GM08714 (cell line): ENCODE measurements at regions not wholly inside any gene's neighbourhood (a gene's known extent, or its start where the extent isn't known, plus 50 kb on each side); places are given as distances from the start of the nearest gene placed in this dataset.
"Not testable (repeated sequence)": the region's sequence is repeated elsewhere in the genome, so short reads cannot be mapped to it uniquely, and the experiment has no call there.

Experiments
- H3K4me3 ChIP-seq: fragments of 200-500 bp; sonication (Bioruptor generic); 2 replicates; pipeline ENCODE4 v1.5.1; 2014; ENCODE audit warnings: mild to moderate bottlenecking, low read length, inconsistent platforms
- ZNF274 ChIP-seq: IDR thresholded peaks from 2 replicates; pipeline ENCODE4 v1.6.1; 2012; ENCODE audit warnings: mild to moderate bottlenecking, low read depth, low read length

GRCh38 chr6:120938876-120939472 lies 395.3 kb downstream of the TBC1D32 start:
- TF ChIP-seq ZNF274: no peak
- no peak overlapping the region for H3K4me3 ChIP-seq

DNA sequence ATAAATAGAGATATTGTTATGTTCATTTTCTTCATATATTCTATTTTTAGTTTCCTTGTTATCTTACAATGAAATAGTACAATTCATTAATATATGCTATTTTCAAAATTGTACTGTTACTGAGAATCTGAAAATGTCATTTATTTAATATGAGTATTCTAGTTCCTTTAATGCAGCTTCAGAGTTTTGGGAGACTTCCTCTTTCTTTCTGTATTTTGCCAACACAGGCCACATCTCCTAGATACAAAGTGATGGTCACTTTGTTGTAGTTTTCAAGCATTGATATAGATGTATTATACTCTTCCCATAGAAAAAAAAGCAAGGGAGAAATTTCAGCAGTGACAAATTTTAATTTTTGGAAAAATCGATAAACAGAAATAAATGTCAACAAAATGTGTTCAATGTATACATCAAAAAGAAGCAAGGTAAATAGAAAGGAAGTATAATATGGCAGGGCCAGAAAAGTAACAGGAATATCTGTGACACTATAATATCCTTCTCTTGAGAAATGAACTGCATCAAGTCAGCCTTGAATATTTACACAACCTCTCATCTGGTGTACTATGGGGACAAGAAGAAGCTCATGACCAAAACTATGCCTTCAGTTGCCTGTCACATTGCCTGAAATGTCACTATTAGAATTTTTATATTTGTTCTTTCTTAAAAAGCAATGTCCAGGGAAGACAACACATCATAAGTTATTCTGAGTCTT lies 396.0 kb downstream of the TBC1D32 start:
- no peak overlapping the region for H3K4me3 ChIP-seq
- TF ChIP-seq ZNF274: no peak

- no peak overlapping the region for H3K4me3 ChIP-seq
- no peak for TF ChIP-seq ZNF274
Observed at GRCh38 chr6:120935908-120936307, 398.4 kb downstream of the TBC1D32 start.

GRCh38 chr6:120935016-120935415 lies 399.3 kb downstream of the TBC1D32 start:
- no peak overlapping the region for H3K4me3 ChIP-seq
- TF ChIP-seq ZNF274: no peak

- not testable (repeated sequence) for H3K4me3 ChIP-seq
Observed at GRCh38 chr6:120931520-120932180, 402.6 kb downstream of the TBC1D32 start.

- H3K4me3 ChIP-seq: not testable (repeated sequence)
Observed at GRCh38 chr6:120930500-120930899, 403.8 kb downstream of the TBC1D32 start.

DNA sequence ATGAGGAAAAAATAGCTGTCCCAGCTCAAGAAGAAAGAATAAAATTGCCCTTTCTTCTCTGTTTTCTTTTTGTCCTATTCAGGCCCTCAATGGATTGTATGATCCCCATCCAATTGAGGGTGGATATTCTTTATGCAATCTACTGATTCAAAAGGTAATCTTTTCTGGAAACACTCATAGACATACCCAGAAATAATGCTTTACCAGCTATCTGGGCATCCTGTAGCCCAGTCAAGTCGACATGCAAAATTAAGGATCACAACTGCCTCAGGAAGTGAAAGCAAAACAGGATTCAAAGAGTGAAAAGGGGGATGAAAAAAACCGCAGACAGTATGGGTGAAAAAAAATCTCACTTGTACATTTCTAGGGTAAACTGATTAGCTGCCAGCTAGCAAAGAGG lies 410.1 kb downstream of the TBC1D32 start:
- no peak for TF ChIP-seq ZNF274
- H3K4me3 ChIP-seq: no peak overlapping the region

- no peak overlapping the region for H3K4me3 ChIP-seq
- TF ChIP-seq ZNF274: no peak
Observed at GRCh38 chr6:120918137-120918536, 416.1 kb downstream of the TBC1D32 start.

DNA sequence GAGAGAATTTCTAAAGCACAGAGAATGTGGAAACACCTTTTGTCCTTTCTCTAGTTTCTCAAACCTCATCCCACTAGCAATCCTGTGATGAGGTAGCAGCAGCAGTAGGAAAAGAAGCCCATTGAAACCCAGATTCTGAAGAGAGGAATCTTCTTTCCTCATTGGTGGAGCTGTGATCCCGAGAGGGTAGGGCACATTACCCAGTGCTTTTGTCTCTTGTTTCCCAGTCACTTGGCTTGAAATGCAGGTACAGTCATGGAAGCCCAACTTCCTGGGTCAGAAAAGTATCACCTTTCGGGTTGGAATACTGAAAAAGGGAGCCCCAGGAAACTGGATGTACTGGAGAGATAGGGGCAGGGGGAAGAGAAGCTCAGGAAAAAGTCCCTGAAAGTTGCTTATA lies 417.4 kb downstream of the TBC1D32 start:
- no peak overlapping the region for H3K4me3 ChIP-seq
- TF ChIP-seq ZNF274: no peak

DNA sequence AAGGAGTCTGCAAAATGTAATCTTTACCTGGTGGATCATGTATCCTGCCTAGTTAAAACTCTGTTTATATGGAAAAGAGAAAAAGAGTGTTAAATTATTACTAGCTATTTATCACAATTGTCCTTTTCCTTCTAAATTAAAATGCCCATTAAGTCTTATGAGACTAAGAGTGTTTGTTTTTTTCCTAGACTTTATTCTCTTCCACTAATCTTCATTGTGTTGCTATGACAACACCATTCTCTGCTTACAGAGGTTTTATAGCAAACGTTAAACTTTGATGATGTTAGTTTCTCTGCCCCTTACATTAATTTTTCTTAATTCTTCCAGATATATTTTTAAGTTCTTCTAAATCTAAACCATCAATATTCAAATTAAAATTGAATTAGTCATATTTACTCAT lies 420.8 kb downstream of the TBC1D32 start:
- no peak overlapping the region for H3K4me3 ChIP-seq
- TF ChIP-seq ZNF274: no peak

DNA sequence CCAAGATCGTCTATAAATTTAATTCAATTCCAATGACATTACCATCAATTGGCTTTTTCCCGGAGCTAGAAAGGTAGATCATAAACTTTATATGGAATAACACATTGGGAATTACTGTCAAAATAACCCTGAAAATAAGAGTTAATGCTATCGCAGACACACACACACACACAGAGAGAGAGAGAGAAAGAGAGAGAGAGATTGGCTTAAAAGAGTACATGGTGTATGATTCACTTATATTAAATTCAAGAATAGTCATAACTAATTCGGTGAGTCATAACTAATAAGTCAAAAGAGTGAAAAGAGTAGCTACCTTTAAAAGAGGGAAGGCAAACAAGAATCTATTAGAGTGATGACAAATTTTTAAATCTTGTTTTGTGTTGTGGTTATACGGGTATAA lies 425.5 kb downstream of the TBC1D32 start:
- H3K4me3 ChIP-seq: no peak overlapping the region
- TF ChIP-seq ZNF274: no peak

GRCh38 chr6:120903836-120904235 lies 430.4 kb downstream of the TBC1D32 start:
- H3K4me3 ChIP-seq: no peak overlapping the region
- no peak for TF ChIP-seq ZNF274

- no peak overlapping the region for H3K4me3 ChIP-seq
Observed at GRCh38 chr6:120899932-120900331, 434.3 kb downstream of the TBC1D32 start.

GRCh38 chr6:120894077-120894476 lies 440.2 kb downstream of the TBC1D32 start:
- H3K4me3 ChIP-seq: no peak overlapping the region
- no peak for TF ChIP-seq ZNF274

More at GRCh38 chr6:120899932-120900331, 434.3 kb downstream of the TBC1D32 start:
- TF ChIP-seq ZNF274: no peak

DNA sequence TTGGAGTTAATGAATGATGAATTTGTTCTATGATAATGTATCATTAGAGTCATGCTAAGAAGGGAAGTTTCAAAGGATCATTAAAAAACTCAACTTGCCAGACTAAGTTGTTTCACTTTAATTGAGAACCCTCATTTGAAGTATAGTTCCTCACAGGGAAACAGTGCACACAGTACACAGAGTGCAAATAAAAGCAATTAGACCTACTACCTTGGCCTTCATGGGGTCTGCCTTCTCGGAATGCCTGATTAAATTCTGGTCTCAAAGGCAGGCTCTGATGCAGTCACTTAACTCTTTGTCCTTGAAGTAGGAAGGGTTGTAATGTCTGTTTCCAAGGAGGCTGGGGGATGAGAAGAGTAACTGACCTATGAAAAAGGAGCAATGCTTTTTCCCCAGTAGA lies 457.3 kb downstream of the TBC1D32 start:
- no peak for TF ChIP-seq ZNF274
- no peak overlapping the region for H3K4me3 ChIP-seq

- no peak overlapping the region for H3K4me3 ChIP-seq
- no peak for TF ChIP-seq ZNF274
Observed at GRCh38 chr6:120876424-120876823, 457.9 kb downstream of the TBC1D32 start.
